Thoracic aorta (tissue), 2 donors: ENCODE measurements at regions not wholly inside any gene's neighbourhood (a gene's known extent, or its start where the extent isn't known, plus 50 kb on each side); places are given as distances from the start of the nearest gene placed in this dataset.

Source experiments
- ATAC-seq: fragments of 150-250 bp; one replicate; pipeline ENCODE4 v1.8.0; 2017; ENCODE audit warnings: low read depth; ENCODE audit not compliant: insufficient number of reproducible peaks, low FRiP score
- DNase-seq: peaks from one replicate; pipeline ENCODE4 v3.0.0-alpha.2; 2020; ENCODE audit warnings: low spot score
- H3K27ac ChIP-seq, 2 donors: fragments of 200-600 bp; sonication (generic); 1 replicate in 1 of 2; 2 replicates in 1 of 2; pipeline ENCODE4 v1.5.1; 2016; ENCODE audit warnings: mild to moderate bottlenecking in 2 of 2, moderate library complexity in 2 of 2
- H3K27me3 ChIP-seq: fragments of 200-600 bp; sonication (generic); replicated peaks from 2 replicates; pipeline ENCODE4 v1.6.0; 2016; ENCODE audit warnings: mild to moderate bottlenecking; ENCODE audit not compliant: insufficient read depth
- H3K36me3 ChIP-seq: fragments of 200-600 bp; sonication (generic); one replicate; pipeline ENCODE4 v1.5.1; 2016
- H3K4me1 ChIP-seq, 2 donors: fragments of 200-600 bp; sonication (generic); 1 replicate in 1 of 2; 2 replicates in 1 of 2; pipeline versions ENCODE4 v1.5.1 to v1.6.0; 2016; ENCODE audit warnings: low read depth in 2 of 2, mild to moderate bottlenecking in 1 of 2; ENCODE audit not compliant: control insufficient read depth in 1 of 2
- H3K4me3 ChIP-seq: fragments of 200-600 bp; sonication (generic); 2 replicates; pipeline ENCODE4 v1.5.1; 2016; ENCODE audit warnings: mild to moderate bottlenecking
- H3K9me3 ChIP-seq: fragments of 200-600 bp; sonication (generic); 2 replicates; pipeline ENCODE4 v1.5.1; 2016
- CTCF ChIP-seq: fragments of 200-600 bp; sonication (generic); IDR thresholded peaks from one replicate; pipeline ENCODE4 v1.5.1; 2019; ENCODE audit warnings: antibody characterized with exemption

- Histone ChIP-seq H3K27me3 (no peaks in the 10 kb centered on the region), H3K4me3 (no peak overlapping the region), H3K4me1 (no peaks in the 10 kb centered on the region), H3K9me3 (no peaks in the 10 kb centered on the region), H3K36me3 (no peaks in the 10 kb centered on the region), H3K27ac (no peak overlapping the region)
- ATAC-seq: no peak
- TF ChIP-seq CTCF: no peak
- DNase-seq: no peak
Observed at GRCh38 chr5:130874861-130875417, 290.1 kb downstream of the HINT1 start.

- ATAC-seq: no peak
- Histone ChIP-seq H3K9me3 (no peaks in the 10 kb centered on the region), H3K27ac (no peak overlapping the region), H3K4me1 (no peaks in the 10 kb centered on the region), H3K36me3 (no peaks in the 10 kb centered on the region), H3K4me3 (no peak overlapping the region), H3K27me3 (no peaks in the 10 kb centered on the region)
- DNase-seq: no peak
- no peak for TF ChIP-seq CTCF
Observed at GRCh38 chr5:130871346-130872086, 293.5 kb downstream of the HINT1 start.

- H3K4me3 ChIP-seq: no peak overlapping the region
- H3K9me3 ChIP-seq: no peaks in the 10 kb centered on the region
- H3K4me1 ChIP-seq: no peaks in the 10 kb centered on the region
- H3K27me3 ChIP-seq: no peaks in the 10 kb centered on the region
- H3K27ac ChIP-seq: no peak overlapping the region
- ATAC-seq (no peak), DNase-seq (no peak)
- no peaks in the 10 kb centered on the region for H3K36me3 ChIP-seq
- TF ChIP-seq CTCF: no peak
Observed at GRCh38 chr5:130870691-130871090, 294.4 kb downstream of the HINT1 start.

- Histone ChIP-seq H3K27ac (no peak overlapping the region), H3K27me3 (no peaks in the 10 kb centered on the region)
- no peak for ATAC-seq
Observed at GRCh38 chr5:130868186-130868840, 296.7 kb downstream of the HINT1 start.

More at GRCh38 chr5:130868186-130868840, 296.7 kb downstream of the HINT1 start:
- Histone ChIP-seq H3K4me1 (no peaks in the 10 kb centered on the region), H3K9me3 (no peaks in the 10 kb centered on the region), H3K36me3 (no peaks in the 10 kb centered on the region), H3K4me3 (no peak overlapping the region)
- no peak for TF ChIP-seq CTCF
- no peak for DNase-seq
